ENCODE measurements at regions not wholly inside any gene's neighbourhood (a gene's known extent, or its start where the extent isn't known, plus 50 kb on each side); places are given as distances from the start of the nearest gene placed in this dataset.

GRCh38 chr15:62464705-62465104, 299.6 kb upstream of the C2CD4B start:
- CTCF ChIA-PET = no interaction called here
- Mint-ChIP-seq H3K4me1 (no peaks in the 10 kb centered on the region), H3K9me3 (no peaks in the 10 kb centered on the region), H3K36me3 (ENCODE audit: low read depth) (no peaks in the 10 kb centered on the region), H3K27me3 (peaks cover 2% of the 10 kb centered on the region), H3K4me3 (no peak overlapping the region), H3K27ac (no peak overlapping the region)
- DNase-seq = no peak
- no peak for TF ChIP-seq CTCF (IDR thresholded peaks at IDR 0.05)
- intact Hi-C loops (cut with micrococcal nuclease) = no loop called here
- POLR2A ChIA-PET = no interaction called here
- ATAC-seq (ENCODE audit: low read depth) = no peak

- Mint-ChIP-seq H3K27ac (no peak overlapping the region), H3K9me3 (no peaks in the 10 kb centered on the region), H3K4me3 (no peak overlapping the region), H3K36me3 (ENCODE audit: low read depth) (no peaks in the 10 kb centered on the region), H3K27me3 (peaks cover 2% of the 10 kb centered on the region), H3K4me1 (no peaks in the 10 kb centered on the region)
- DNase-seq (no peak), ATAC-seq (ENCODE audit: low read depth) (no peak)
- intact Hi-C loops (cut with micrococcal nuclease) = no loop called here
- ChIA-PET CTCF (no interaction called here), POLR2A (no interaction called here)
- TF ChIP-seq CTCF (IDR thresholded peaks at IDR 0.05) = no peak
These were observed 300.1 kb upstream of the C2CD4B start for GRCh38 chr15:62465173-62465572.

- intact Hi-C loops (cut with micrococcal nuclease) = no loop called here
- no peak for TF ChIP-seq CTCF (IDR thresholded peaks at IDR 0.05)
These were observed 304.4 kb upstream of the C2CD4B start for GRCh38 chr15:62469478-62469873.

GRCh38 chr15:62469874-62470688, 305.0 kb upstream of the C2CD4B start:
- ATAC-seq (ENCODE audit: low read depth) = no peak
- intact Hi-C loops (cut with micrococcal nuclease) = no loop called here
- POLR2A ChIA-PET = no interaction called here
- CTCF ChIA-PET = no interaction called here
- peaks cover 1% of the 10 kb centered on the region for H3K4me1 Mint-ChIP-seq
- H3K4me3 Mint-ChIP-seq = no peak overlapping the region
- no peak overlapping the region for H3K27ac Mint-ChIP-seq
- no peaks in the 10 kb centered on the region for H3K27me3 Mint-ChIP-seq
- no peak for DNase-seq
- no peaks in the 10 kb centered on the region for H3K9me3 Mint-ChIP-seq
- no peak for TF ChIP-seq CTCF (IDR thresholded peaks at IDR 0.05)
- H3K36me3 Mint-ChIP-seq (ENCODE audit: low read depth) = no peaks in the 10 kb centered on the region

More at GRCh38 chr15:62469478-62469873, 304.4 kb upstream of the C2CD4B start:
- Mint-ChIP-seq H3K27ac (no peak overlapping the region), H3K36me3 (ENCODE audit: low read depth) (no peaks in the 10 kb centered on the region), H3K4me3 (no peak overlapping the region), H3K27me3 (no peaks in the 10 kb centered on the region), H3K9me3 (no peaks in the 10 kb centered on the region), H3K4me1 (peaks cover 1% of the 10 kb centered on the region)
- CTCF ChIA-PET = no interaction called here
- no peak for DNase-seq
- no peak for ATAC-seq (ENCODE audit: low read depth)
- POLR2A ChIA-PET = no interaction called here

- Mint-ChIP-seq H3K9me3 (no peaks in the 10 kb centered on the region), H3K36me3 (ENCODE audit: low read depth) (no peaks in the 10 kb centered on the region), H3K27me3 (no peaks in the 10 kb centered on the region), H3K27ac (no peak overlapping the region), H3K4me3 (no peak overlapping the region), H3K4me1 (peaks cover 1% of the 10 kb centered on the region)
- POLR2A ChIA-PET = no interaction called here
- no peak for TF ChIP-seq CTCF (IDR thresholded peaks at IDR 0.05)
- intact Hi-C loops (cut with micrococcal nuclease) = no loop called here
- ATAC-seq (ENCODE audit: low read depth) (no peak), DNase-seq (no peak)
- CTCF ChIA-PET = no interaction called here
These were observed 307.7 kb upstream of the C2CD4B start for GRCh38 chr15:62472616-62473299.
